SK-N-SH treated with all-trans-retinoic acid at 6 μM for 48 hours (cell line): ENCODE measurements at regions not wholly inside any gene's neighbourhood (a gene's known extent, or its start where the extent isn't known, plus 50 kb on each side); places are given as distances from the start of the nearest gene placed in this dataset.

Source experiments
- ATAC-seq: fragments of 200-7000 bp; cut with Tn5 transposase; 3 replicates; pipeline ENCODE4 v1.9.1; 2020; ENCODE audit warnings: mild to moderate bottlenecking, moderate library complexity
- ARNTL ChIP-seq: fragments of 450-650 bp; formaldehyde crosslinking; IDR thresholded peaks from 2 replicates; pipeline ENCODE4 v1.5.0; 2020; ENCODE audit warnings: low read depth, mild to moderate bottlenecking, moderate library complexity, borderline replicate concordance
- BACH2 ChIP-seq: fragments of 250-450 bp; sonication (Bioruptor Pico); IDR thresholded peaks from 2 replicates; pipeline ENCODE4 v1.9.0; 2021; ENCODE audit warnings: mild to moderate bottlenecking, borderline replicate concordance
- CSDC2 ChIP-seq: fragments of 250-450 bp; sonication (Bioruptor Pico); IDR thresholded peaks from 2 replicates; pipeline ENCODE4 v1.5.0; 2020; ENCODE audit warnings: mild to moderate bottlenecking, moderate library complexity
- ESRRG ChIP-seq: fragments of 250-450 bp; sonication (Bioruptor Pico); IDR thresholded peaks from 2 replicates; pipeline ENCODE4 v1.6.1; 2021; ENCODE audit warnings: mild to moderate bottlenecking
- ISL1 ChIP-seq: fragments of 250-450 bp; sonication (Bioruptor Pico); IDR thresholded peaks from 2 replicates; pipeline ENCODE4 v2.1.2; 2022; ENCODE audit warnings: mild to moderate bottlenecking, moderate library complexity
- OSR1 ChIP-seq: fragments of 250-450 bp; sonication (Bioruptor Pico); IDR thresholded peaks from 2 replicates; pipeline ENCODE4 v1.8.0; 2022; ENCODE audit warnings: moderate library complexity, mild to moderate bottlenecking, inconsistent platforms
- PPARA ChIP-seq: fragments of 250-450 bp; sonication (Bioruptor Pico); IDR thresholded peaks from 2 replicates; pipeline ENCODE4 v1.5.0; 2020; ENCODE audit warnings: mild to moderate bottlenecking, borderline replicate concordance
- RARB ChIP-seq: fragments of 250-450 bp; sonication (Bioruptor Pico); IDR thresholded peaks from 2 replicates; pipeline ENCODE4 v1.8.0; 2021; ENCODE audit warnings: mild to moderate bottlenecking, moderate library complexity
- SNAI2 ChIP-seq: fragments of 250-450 bp; sonication (Bioruptor Pico); IDR thresholded peaks from 2 replicates; pipeline ENCODE4 v1.5.0; 2020; ENCODE audit warnings: mild to moderate bottlenecking, moderate library complexity
- TCF4 ChIP-seq: fragments of 250-450 bp; sonication (Bioruptor Pico); IDR thresholded peaks from 2 replicates; pipeline ENCODE4 v1.8.0; 2021; ENCODE audit warnings: mild to moderate bottlenecking, moderate library complexity, borderline replicate concordance
- TOX ChIP-seq: fragments of 250-450 bp; sonication (Bioruptor Pico); IDR thresholded peaks from 2 replicates; pipeline ENCODE4 v1.8.0; 2021; ENCODE audit warnings: mild to moderate bottlenecking, moderate library complexity, borderline replicate concordance
- ZC3H10 ChIP-seq: fragments of 250-450 bp; sonication (Bioruptor Pico); IDR thresholded peaks from 2 replicates; pipeline ENCODE4 v1.5.1; 2021; ENCODE audit warnings: mild to moderate bottlenecking, moderate library complexity
- ZFP3 ChIP-seq: fragments of 250-450 bp; sonication (Bioruptor Pico); IDR thresholded peaks from 2 replicates; pipeline ENCODE4 v1.5.0; 2020; ENCODE audit warnings: mild to moderate bottlenecking, moderate library complexity
- ZNF565 ChIP-seq: fragments of 450-650 bp; formaldehyde crosslinking; conservative IDR thresholded peaks from 2 replicates; pipeline ENCODE4 v1.5.0; 2020; ENCODE audit warnings: low read depth, mild to moderate bottlenecking, moderate library complexity
- ZNF8 ChIP-seq: fragments of 450-650 bp; formaldehyde crosslinking; IDR thresholded peaks from 2 replicates; pipeline ENCODE4 v1.5.0; 2020; ENCODE audit warnings: mild to moderate bottlenecking, moderate library complexity
- TF ChIP-seq, protein P1 (sequence below): fragments of 250-450 bp; sonication (Bioruptor Pico); IDR thresholded peaks from 2 replicates; pipeline ENCODE4 v1.8.0; 2021; ENCODE audit warnings: low read depth, mild to moderate bottlenecking, moderate library complexity, borderline replicate concordance
- TF ChIP-seq, protein P2 (sequence below): fragments of 250-450 bp; sonication (Bioruptor Pico); IDR thresholded peaks from 2 replicates; pipeline ENCODE4 v1.5.1; 2020; ENCODE audit warnings: low read depth, mild to moderate bottlenecking, moderate library complexity
- TF ChIP-seq, protein P3 (sequence below): fragments of 250-450 bp; sonication (Bioruptor Pico); IDR thresholded peaks from 2 replicates; pipeline ENCODE4 v1.8.0; 2020; ENCODE audit warnings: mild to moderate bottlenecking, moderate library complexity, borderline replicate concordance

DNA sequence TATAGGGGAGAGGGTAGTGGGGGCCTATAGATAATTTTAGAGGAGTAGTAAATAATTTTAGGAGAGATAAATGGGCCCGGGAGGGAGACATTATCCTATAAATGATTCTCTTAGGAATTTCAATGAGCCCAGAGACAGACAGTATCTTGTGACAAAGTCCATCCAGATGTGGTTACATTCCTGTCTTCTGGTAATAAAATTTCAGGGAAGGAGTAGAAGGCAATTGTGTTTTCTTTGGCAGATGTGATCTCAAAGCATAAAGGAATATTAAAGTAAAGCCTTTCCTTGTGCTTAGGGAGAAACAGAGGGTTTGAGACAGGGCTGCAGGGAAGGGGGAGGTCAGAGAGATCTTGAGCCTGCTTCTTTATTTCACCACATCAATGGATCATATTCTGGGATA is 979.8 kb upstream of the GJE1 start:
- ATAC-seq: no peak
- TF ChIP-seq CSDC2 (CRISPR knock-in tag) (no peak), ZC3H10 (CRISPR knock-in tag) (no peak), ZNF8 (CRISPR knock-in tag) (no peak), BACH2 (CRISPR knock-in tag) (no peak), ISL1 (CRISPR knock-in tag) (no peak), TCF4 (CRISPR knock-in tag) (no peak), ARNTL (no peak)
- TF ChIP-seq, protein P1, sequence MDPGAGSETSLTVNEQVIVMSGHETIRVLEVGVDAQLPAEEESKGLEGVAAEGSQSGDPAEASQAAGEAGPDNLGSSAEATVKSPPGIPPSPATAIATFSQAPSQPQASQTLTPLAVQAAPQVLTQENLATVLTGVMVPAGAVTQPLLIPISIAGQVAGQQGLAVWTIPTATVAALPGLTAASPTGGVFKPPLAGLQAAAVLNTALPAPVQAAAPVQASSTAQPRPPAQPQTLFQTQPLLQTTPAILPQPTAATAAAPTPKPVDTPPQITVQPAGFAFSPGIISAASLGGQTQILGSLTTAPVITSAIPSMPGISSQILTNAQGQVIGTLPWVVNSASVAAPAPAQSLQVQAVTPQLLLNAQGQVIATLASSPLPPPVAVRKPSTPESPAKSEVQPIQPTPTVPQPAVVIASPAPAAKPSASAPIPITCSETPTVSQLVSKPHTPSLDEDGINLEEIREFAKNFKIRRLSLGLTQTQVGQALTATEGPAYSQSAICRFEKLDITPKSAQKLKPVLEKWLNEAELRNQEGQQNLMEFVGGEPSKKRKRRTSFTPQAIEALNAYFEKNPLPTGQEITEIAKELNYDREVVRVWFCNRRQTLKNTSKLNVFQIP: no peak
- TF ChIP-seq, protein P2, sequence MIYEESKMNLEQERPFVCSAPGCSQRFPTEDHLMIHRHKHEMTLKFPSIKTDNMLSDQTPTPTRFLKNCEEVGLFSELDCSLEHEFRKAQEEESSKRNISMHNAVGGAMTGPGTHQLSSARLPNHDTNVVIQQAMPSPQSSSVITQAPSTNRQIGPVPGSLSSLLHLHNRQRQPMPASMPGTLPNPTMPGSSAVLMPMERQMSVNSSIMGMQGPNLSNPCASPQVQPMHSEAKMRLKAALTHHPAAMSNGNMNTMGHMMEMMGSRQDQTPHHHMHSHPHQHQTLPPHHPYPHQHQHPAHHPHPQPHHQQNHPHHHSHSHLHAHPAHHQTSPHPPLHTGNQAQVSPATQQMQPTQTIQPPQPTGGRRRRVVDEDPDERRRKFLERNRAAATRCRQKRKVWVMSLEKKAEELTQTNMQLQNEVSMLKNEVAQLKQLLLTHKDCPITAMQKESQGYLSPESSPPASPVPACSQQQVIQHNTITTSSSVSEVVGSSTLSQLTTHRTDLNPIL (CRISPR knock-in tag): no peak

DNA sequence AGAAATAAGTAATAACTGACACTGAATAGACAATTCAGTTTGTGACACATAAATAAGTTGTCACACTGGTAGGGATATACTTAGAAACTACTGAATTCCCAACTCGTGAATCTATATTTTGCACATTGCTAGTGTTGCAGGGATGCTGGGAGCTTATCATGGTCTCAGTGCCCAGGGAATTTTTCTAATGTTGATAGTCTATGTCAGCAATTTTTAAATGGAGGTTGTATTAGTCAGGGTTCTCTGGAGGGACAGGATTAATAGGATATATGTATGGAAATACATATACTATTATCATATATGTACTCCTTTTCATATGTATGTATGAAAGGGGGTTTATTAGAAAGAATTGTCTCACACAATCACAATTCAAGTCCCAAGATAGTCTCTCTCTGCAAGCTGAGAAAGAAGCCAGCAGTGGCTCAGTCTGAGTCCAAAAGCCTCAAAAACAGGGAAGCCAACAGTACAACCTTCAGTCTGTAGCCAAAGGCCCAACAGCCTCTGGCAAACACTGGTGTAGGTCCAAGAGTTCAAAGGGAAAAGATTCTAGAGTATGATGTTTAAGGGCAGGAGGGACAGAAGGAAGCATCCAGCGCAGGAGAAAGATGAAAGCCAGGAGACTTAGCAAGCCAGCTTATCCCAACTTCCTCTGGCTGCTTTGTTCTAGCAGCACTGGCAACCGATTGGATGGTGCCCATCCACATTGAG is 980.9 kb upstream of the GJE1 start:
- no peak for ATAC-seq
- TF ChIP-seq ZC3H10 (CRISPR knock-in tag) (no peak), ZNF8 (CRISPR knock-in tag) (no peak), ESRRG (CRISPR knock-in tag) (no peak)
- TF ChIP-seq, protein P3, sequence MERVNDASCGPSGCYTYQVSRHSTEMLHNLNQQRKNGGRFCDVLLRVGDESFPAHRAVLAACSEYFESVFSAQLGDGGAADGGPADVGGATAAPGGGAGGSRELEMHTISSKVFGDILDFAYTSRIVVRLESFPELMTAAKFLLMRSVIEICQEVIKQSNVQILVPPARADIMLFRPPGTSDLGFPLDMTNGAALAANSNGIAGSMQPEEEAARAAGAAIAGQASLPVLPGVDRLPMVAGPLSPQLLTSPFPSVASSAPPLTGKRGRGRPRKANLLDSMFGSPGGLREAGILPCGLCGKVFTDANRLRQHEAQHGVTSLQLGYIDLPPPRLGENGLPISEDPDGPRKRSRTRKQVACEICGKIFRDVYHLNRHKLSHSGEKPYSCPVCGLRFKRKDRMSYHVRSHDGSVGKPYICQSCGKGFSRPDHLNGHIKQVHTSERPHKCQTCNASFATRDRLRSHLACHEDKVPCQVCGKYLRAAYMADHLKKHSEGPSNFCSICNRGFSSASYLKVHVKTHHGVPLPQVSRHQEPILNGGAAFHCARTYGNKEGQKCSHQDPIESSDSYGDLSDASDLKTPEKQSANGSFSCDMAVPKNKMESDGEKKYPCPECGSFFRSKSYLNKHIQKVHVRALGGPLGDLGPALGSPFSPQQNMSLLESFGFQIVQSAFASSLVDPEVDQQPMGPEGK (CRISPR knock-in tag): no peak

DNA sequence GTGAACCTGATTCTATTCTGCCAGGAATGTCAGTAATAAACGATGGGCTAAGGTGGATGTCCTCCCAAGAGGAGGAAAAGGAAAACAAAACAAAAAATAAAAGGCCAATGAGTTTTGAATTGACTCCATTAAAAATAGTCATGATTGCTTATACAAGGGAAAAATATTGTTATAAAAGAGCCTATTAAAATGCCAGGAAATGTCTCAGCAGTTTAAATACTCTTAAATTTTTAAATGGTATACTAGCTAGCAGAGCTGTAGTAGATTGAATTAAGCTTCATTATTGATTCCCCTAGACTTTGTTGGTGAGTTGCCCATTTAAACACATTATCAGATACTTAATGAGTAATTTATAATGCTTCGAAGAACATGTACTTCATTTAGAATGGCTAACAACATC is 990.9 kb upstream of the GJE1 start:
- no peak for ATAC-seq
- TF ChIP-seq RARB (no peak), ZNF565 (CRISPR knock-in tag) (no peak), ESRRG (CRISPR knock-in tag) (no peak), BACH2 (CRISPR knock-in tag) (no peak), PPARA (CRISPR knock-in tag) (no peak), TOX (CRISPR knock-in tag) (no peak), TCF4 (CRISPR knock-in tag) (no peak), ZC3H10 (CRISPR knock-in tag) (no peak), ARNTL (no peak), ZFP3 (CRISPR knock-in tag) (no peak)
- TF ChIP-seq, protein P2 (CRISPR knock-in tag): no peak
- TF ChIP-seq, protein P3 (CRISPR knock-in tag): no peak
- TF ChIP-seq, protein P1: no peak

DNA sequence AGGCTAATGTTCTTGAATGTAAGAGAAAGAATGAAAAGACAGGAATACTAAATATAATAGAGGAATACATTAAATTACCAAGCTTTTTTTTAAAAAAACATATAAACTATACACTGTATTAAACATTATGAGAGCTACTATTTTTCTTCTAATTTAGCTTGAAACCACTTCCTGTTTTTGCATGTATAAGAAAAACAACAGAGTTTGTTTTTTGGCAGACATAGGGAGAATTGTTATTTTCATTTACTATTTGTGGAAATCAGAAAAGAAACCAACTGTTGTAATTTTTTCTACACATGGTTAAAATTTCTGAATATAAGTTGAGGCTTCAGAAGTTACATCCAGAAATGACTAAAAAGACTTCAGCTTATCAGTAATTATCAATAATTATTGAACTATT is 991.8 kb upstream of the GJE1 start:
- no peak for ATAC-seq
- TF ChIP-seq SNAI2 (CRISPR knock-in tag) (no peak), RARB (no peak), BACH2 (CRISPR knock-in tag) (no peak), OSR1 (no peak), CSDC2 (CRISPR knock-in tag) (no peak), ISL1 (CRISPR knock-in tag) (no peak)
